Limb (tissue), 2 donors: ENCODE measurements at regions not wholly inside any gene's neighbourhood (a gene's known extent, or its start where the extent isn't known, plus 50 kb on each side); places are given as distances from the start of the nearest gene placed in this dataset.

Experiments used
- DNase-seq, 2 donors: peaks; one replicate each; pipeline ENCODE4 v3.0.0-alpha.2; 2016; ENCODE audit errors: extremely low spot score in 2 of 2

- DNase-seq: peak in 1 of 2 donors; percentile 52
Measured at GRCh38 chr21:39029086-39029755, 154.0 kb downstream of the PSMG1 start.

GRCh38 chr21:39025198-39025597, 158.1 kb downstream of the PSMG1 start:
- no peak for DNase-seq

GRCh38 chr21:39024538-39024937, 158.7 kb downstream of the PSMG1 start:
- DNase-seq: no peak

DNA sequence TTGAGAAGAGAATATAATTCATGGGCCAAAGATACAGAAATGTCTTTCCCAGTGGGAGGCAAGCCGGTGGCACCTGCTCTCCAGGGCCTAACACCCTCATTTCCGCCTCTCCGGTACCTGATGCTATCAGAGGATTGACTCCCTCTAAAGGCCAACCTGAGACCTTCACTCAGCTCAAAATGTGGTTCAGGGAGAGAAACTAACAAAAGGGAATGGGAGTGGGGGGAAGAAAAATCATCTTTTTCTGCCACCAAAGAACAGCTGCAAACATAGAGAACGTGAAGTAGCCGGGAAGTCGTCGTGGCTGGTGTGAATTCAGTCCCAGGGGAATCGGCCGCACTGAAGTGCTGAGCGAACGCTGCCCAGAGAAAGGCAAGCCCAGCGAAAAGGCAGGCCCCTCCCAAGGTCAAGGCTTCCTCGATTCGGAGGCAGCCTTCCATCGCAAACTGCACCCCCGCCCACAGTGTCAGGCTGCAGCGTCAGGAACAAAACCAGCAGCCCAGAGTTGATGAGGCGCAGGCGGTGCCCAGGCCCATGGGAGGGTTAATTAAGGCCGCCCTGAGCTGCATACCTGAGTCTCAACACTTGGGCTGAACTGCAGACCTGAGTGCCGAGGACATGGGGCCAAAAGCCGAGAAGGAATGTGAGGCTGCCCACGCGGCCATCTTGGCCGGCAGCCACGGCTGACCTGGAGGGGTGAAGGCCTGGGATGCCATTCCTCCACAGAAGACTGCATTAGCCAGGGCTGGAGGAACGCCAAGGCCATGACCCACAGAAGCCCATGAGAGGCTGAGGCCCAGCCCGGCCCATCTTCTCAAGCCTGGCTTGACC, 160.2 kb downstream of the PSMG1 start:
- peak in 1 of 2 donors; percentile 24 for DNase-seq

- DNase-seq: no peak
Measured at GRCh38 chr21:39022466-39022862, 160.8 kb downstream of the PSMG1 start.

GRCh38 chr21:39022035-39022434, 161.2 kb downstream of the PSMG1 start:
- no peak for DNase-seq

- DNase-seq: no peak
Measured at GRCh38 chr21:39021478-39021832, 161.8 kb downstream of the PSMG1 start.

DNA sequence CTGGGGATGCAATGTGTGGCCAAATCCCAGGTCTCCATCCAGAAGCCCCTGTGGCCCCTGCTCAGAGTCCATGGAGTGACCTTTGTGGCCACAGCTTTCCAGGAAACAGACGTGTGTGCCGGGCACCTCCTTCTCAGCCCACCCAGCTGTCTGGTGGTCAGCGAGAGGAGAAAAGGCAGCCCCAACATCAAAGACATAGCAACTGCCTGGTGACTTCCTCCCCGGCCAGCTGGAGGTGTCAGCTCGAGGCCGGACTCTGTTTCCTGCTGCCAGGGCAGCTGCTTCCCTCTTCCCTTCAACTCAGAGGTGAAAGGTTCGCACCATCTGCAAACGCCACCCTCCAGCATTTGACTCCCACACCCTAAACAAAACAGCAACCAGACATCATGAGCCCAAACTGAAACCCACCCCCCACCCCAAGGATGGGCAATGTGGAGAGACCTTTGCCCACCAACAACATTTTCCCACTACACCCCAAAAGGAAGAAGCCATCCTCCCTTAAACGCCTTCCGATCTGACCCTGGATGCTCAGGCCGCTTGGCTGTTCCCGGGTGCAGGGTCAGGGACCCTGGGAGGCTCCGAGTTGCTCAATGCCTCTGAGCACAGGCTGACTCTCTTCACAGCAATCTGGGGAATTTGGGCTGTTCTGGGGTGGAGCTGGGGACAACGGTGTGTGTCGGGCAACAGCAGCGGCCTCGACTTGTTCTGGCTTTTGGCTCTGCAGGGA, 162.3 kb downstream of the PSMG1 start:
- DNase-seq: no peak

GRCh38 chr21:39018730-39019129, 164.5 kb downstream of the PSMG1 start:
- DNase-seq: no peak

DNA sequence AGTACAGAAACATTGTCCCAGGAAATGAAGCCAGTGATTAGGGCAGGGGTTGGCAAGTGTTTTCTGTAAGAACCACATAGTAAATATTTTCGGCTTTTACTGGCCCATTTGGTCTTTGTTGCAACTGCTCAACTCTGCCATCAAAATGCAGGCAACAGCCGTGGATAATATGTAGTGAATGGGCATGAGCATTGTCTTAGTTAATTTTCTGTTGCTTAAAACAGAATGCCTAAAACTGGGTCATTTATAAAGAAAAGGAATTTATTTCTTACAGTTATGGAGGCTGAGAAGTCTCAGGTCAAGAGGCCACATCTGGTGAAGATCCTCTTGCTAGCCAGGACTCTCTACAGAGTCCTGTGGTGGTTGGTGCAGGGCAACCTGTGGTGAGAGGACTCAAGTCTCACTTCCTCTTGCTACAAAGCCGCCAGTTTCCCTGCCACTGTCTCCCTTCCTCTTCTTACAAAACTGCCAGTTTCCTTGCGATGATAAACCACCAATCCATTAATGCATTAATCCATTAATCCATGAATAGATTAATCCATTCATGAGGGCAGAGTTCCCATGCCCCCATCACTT, 166.4 kb downstream of the PSMG1 start:
- DNase-seq: no peak

DNA sequence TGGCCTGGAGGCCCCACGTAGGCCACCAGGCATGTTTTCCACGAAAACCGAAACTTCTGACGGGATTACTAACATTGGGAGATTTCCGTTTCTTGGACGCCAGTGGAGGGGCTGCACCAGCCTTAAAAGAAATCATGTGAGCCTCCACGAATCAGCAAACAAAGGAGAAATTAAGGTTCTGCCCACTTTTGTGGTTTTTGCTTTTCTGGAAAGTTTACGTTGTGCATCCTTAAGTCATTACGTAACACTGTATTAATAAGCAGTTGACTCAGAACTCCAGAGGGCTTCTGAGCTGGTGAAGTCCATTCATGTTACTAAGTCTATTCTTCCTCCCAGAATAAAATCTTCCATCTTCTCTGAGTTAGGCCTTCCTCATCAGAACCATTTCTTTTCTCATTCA, 168.5 kb downstream of the PSMG1 start:
- DNase-seq: no peak

DNA sequence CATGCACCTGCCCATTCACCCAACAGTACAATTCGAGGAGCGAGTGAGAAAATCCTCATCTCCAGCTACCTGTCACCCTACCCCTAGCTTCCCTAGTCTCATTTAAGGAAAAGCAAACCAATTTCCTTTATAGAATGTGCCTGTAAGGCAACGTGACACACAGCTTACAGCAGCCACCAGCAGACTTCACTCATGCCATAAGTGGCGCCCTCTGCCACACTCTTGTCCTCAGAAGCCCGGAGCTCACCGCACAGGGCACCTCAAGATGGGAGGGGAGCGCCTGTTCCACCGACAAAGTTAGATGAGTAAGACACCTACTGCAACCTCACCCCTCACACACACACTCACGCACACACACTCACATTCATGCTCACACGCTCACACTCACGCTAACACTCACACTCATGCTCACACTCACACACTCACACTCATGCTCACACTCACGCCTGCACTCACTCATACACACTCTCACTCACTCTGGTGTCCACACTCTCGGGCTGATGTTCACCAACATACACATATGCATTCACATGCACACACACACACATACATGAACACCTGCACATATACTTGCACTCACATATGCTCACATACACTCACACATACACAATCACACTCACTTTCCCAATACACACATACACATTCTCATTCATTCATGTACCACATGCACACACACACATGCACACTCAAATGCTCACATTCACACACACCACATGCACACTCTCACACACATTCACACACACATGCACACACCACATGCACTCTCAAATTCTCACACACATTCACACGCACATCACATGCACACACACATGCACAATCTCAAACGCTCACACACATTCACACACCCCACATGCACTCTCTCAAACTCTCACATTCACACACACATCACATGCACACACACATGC, 170.7 kb downstream of the PSMG1 start:
- DNase-seq: no peak

GRCh38 chr21:39011911-39012310, 171.3 kb downstream of the PSMG1 start:
- no peak for DNase-seq

DNA sequence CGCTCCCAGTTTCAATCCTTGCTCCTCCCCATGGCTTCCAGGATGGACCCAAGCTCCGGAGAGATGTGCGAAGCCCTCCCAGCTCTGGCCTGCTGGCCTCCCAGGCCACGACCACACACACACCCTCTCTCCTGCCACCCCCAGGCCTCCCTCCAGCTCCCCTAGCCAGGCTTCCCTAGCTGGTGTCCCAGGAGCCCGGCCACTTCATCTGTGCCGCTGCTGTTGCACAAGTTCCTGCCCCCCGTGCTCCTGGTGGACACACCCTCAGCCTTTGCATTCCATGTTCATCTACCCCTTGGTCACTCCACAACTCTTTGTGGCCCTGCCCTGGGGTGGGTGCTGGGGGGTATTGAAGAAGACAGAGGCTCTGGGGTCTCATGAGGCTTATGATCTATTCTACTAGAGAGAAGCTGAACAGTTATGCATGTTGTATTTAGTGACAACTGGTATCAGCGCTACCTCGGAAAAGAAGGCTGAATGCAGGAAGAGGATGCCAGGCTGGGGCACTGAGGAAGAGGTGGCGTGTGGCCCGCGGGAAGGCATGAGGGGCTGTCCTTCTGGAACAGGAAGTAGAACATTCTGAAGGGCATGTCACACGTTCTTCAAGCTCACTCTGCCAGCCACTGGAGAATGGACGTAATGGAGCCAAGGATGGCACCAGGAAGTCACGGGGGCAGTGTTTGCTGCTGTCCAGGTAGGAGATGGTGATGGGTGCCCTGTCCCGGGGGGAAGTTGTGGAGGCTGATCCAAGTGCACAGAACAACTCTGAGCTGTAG, 172.4 kb downstream of the PSMG1 start:
- DNase-seq: no peak

DNA sequence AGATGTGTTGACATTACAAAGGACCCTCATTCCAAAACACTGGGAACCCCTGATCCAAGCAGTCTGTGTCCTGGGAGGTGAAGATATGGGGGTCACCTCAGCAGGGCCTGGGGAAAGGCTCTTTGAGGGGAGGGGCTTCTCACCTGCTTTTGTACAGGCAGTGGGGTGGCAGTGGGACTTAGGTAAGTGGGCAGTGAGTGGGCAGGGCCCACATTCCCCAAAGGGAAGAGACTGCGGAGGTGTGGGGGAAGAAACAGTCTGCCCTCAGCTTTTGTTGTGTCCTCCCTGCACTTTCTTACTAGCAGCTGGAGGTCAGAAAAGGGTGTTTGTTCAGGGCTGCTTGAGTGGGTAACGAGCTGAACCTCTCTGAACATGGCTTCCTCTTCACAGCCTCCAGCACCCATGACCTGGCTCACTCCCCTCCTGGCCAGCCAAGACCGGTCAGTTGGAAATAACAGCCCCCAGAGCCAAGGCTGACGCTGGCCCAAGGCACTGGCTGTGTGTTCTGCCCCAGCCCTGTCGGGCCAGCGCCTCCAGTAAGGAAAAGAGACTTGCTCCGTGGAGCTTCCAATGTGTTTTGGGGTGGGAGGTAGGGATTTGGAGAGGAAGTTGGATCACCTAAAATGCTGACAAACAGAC, 173.5 kb downstream of the PSMG1 start:
- no peak for DNase-seq

DNA sequence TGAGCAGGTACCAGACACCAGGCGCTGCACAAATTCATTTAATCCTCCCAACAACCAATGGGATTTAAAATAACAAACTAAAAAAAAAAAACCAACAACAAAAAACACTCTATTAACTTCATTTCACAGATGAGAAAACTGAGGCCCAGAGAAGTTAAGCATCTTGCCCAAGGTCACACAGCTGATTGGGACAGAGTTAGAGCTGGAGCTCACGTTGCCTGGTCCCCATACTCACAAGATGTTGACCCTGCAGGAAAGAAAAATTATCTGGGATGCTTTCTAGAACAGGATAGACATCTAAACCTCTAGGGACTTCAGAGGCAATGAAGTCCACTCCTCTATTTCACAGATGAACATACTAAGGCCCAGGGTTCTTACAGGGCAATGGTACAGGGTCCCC, 175.3 kb downstream of the PSMG1 start:
- no peak for DNase-seq

DNA sequence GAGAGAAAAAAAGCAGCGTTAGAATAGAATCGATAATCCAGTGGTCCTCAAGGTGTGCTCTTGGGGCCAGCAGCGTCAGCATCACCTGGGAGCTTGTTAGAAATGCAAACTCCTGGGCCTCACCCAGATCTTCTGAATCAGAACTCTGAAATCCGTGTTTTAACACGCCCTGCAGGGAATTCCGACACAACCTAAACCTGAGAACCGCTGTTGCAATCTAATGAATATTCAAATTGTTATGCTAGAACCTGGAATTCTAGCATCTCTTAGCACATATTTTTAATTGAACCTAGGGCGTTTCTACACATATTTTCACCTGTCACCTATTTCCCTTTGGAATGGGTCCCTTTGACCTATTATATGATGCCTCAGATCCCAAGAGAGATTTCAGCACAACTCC, 175.7 kb downstream of the PSMG1 start:
- no peak for DNase-seq

GRCh38 chr21:39006571-39007311, 176.5 kb downstream of the PSMG1 start:
- peak in 1 of 2 donors; percentile 36 for DNase-seq

GRCh38 chr21:39005502-39005787, 177.8 kb downstream of the PSMG1 start:
- no peak for DNase-seq
